Glutamatergic neuron (in vitro differentiated cells): ENCODE measurements at regions not wholly inside any gene's neighbourhood (a gene's known extent, or its start where the extent isn't known, plus 50 kb on each side); places are given as distances from the start of the nearest gene placed in this dataset.

Source experiments
- DNase-seq: peaks from one replicate; pipeline ENCODE4 v3.0.0; 2022
- H3K27ac Mint-ChIP-seq: one replicate; pipeline ENCODE4 v1.8.0; 2020; ENCODE audit warnings: mild to moderate bottlenecking, mixed read lengths, inconsistent platforms; ENCODE audit not compliant: unreplicated experiment
- H3K27me3 Mint-ChIP-seq: one replicate; pipeline ENCODE4 v1.8.0; 2020; ENCODE audit warnings: mild to moderate bottlenecking, moderate library complexity, mixed read lengths, inconsistent platforms; ENCODE audit not compliant: unreplicated experiment
- H3K36me3 Mint-ChIP-seq: one replicate; pipeline ENCODE4 v1.8.0; 2020; ENCODE audit warnings: mild to moderate bottlenecking, mixed read lengths, inconsistent platforms; ENCODE audit not compliant: unreplicated experiment
- H3K4me1 Mint-ChIP-seq: one replicate; pipeline ENCODE4 v1.8.0; 2020; ENCODE audit warnings: mild to moderate bottlenecking, low read depth, mixed read lengths, inconsistent platforms; ENCODE audit not compliant: unreplicated experiment
- H3K4me3 Mint-ChIP-seq: one replicate; pipeline ENCODE4 v1.8.0; 2020; ENCODE audit warnings: mild to moderate bottlenecking, mixed read lengths, inconsistent platforms; ENCODE audit not compliant: unreplicated experiment
- H3K9me3 Mint-ChIP-seq: one replicate; pipeline ENCODE4 v1.8.0; 2020; ENCODE audit warnings: mild to moderate bottlenecking, moderate library complexity, mixed read lengths, inconsistent platforms; ENCODE audit not compliant: unreplicated experiment
- CTCF ChIP-seq: fragments of 200-600 bp; sonication (generic); IDR thresholded peaks from one replicate; pipeline ENCODE4 v1.5.0; 2021; ENCODE audit not compliant: partially characterized antibody, unreplicated experiment

GRCh38 chr22:26798462-26799065, 141.2 kb downstream of the MIAT start:
- peaks cover 4% of the 10 kb centered on the region for H3K9me3 Mint-ChIP-seq
- H3K4me3 Mint-ChIP-seq: no peak overlapping the region
- DNase-seq: no peak
- no peak for TF ChIP-seq CTCF
- no peak overlapping the region for H3K27ac Mint-ChIP-seq
- no peaks in the 10 kb centered on the region for H3K36me3 Mint-ChIP-seq
- H3K4me1 Mint-ChIP-seq: no peaks in the 10 kb centered on the region
- H3K27me3 Mint-ChIP-seq: peaks cover 7% of the 10 kb centered on the region

GRCh38 chr22:26800858-26801257, 143.5 kb downstream of the MIAT start:
- no peak for DNase-seq
- TF ChIP-seq CTCF: no peak
- Mint-ChIP-seq H3K27me3 (peaks cover 7% of the 10 kb centered on the region), H3K36me3 (no peaks in the 10 kb centered on the region), H3K9me3 (peaks cover 4% of the 10 kb centered on the region), H3K27ac (no peak overlapping the region), H3K4me1 (no peaks in the 10 kb centered on the region), H3K4me3 (no peak overlapping the region)

GRCh38 chr22:26801449-26801848, 144.1 kb downstream of the MIAT start:
- TF ChIP-seq CTCF: no peak
- H3K4me1 Mint-ChIP-seq: no peaks in the 10 kb centered on the region
- peaks cover 7% of the 10 kb centered on the region for H3K27me3 Mint-ChIP-seq
- H3K9me3 Mint-ChIP-seq: peaks cover 4% of the 10 kb centered on the region
- DNase-seq: no peak
- H3K27ac Mint-ChIP-seq: no peak overlapping the region
- no peak overlapping the region for H3K4me3 Mint-ChIP-seq
- H3K36me3 Mint-ChIP-seq: no peaks in the 10 kb centered on the region

- Mint-ChIP-seq H3K4me1 (no peaks in the 10 kb centered on the region), H3K27ac (no peak overlapping the region), H3K36me3 (no peaks in the 10 kb centered on the region), H3K27me3 (peaks cover 4% of the 10 kb centered on the region), H3K4me3 (no peak overlapping the region), H3K9me3 (peaks cover 3% of the 10 kb centered on the region)
- no peak for TF ChIP-seq CTCF
- no peak for DNase-seq
Observed at GRCh38 chr22:26804315-26804714, 146.9 kb downstream of the MIAT start.

- Mint-ChIP-seq H3K27ac (no peak overlapping the region), H3K4me3 (no peak overlapping the region), H3K27me3 (no peaks in the 10 kb centered on the region), H3K9me3 (no peaks in the 10 kb centered on the region), H3K4me1 (no peaks in the 10 kb centered on the region), H3K36me3 (no peaks in the 10 kb centered on the region)
- no peak for TF ChIP-seq CTCF
- DNase-seq: no peak
Observed at GRCh38 chr22:26804911-26805539, 147.6 kb downstream of the MIAT start.
